MM.1S (cell line): ENCODE measurements at regions not wholly inside any gene's neighbourhood (a gene's known extent, or its start where the extent isn't known, plus 50 kb on each side); places are given as distances from the start of the nearest gene placed in this dataset.

Source experiments
- EZH2 ChIP-seq: fragments of 300-600 bp; sonication (generic); optimal IDR thresholded peaks from 2 replicates; pipeline ENCODE3; 2017; ENCODE audit warnings: low read depth, mild to moderate bottlenecking, antibody characterized with exemption, low read length, mixed read lengths
- EZH2phosphoT487 ChIP-seq: fragments of 300-600 bp; sonication (generic); IDR thresholded peaks from 2 replicates; pipeline ENCODE4 v1.6.1; 2018; ENCODE audit warnings: antibody characterized with exemption, low read length
- TF ChIP-seq, protein P1 (sequence below): fragments of 300-600 bp; sonication (generic); IDR thresholded peaks from 2 replicates; pipeline ENCODE4 v1.5.1; 2016; ENCODE audit warnings: antibody characterized with exemption, low read length, mixed read lengths

DNA sequence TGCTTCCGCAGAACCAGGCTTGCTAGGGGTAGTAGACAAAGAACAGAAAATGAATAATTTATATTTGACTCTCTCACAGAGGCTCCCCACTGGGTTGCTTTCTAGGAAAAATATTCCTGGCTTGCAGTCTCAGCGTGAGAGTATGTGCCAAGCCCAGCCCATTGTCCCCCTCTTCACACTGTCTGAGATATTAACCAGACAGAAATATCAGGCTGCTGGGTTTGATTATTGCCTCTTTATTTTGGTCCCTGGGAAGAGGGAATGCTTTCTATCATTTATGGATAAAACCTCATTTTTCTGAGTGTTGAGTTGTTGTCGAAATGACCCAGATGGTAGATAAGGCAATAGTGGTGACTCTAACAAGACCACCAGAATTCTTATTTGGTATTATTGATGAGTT lies 367.9 kb downstream of the METTL15 start:
- TF ChIP-seq, protein P1, sequence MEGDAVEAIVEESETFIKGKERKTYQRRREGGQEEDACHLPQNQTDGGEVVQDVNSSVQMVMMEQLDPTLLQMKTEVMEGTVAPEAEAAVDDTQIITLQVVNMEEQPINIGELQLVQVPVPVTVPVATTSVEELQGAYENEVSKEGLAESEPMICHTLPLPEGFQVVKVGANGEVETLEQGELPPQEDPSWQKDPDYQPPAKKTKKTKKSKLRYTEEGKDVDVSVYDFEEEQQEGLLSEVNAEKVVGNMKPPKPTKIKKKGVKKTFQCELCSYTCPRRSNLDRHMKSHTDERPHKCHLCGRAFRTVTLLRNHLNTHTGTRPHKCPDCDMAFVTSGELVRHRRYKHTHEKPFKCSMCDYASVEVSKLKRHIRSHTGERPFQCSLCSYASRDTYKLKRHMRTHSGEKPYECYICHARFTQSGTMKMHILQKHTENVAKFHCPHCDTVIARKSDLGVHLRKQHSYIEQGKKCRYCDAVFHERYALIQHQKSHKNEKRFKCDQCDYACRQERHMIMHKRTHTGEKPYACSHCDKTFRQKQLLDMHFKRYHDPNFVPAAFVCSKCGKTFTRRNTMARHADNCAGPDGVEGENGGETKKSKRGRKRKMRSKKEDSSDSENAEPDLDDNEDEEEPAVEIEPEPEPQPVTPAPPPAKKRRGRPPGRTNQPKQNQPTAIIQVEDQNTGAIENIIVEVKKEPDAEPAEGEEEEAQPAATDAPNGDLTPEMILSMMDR, result no peak
- TF ChIP-seq EZH2phosphoT487 (no peak), EZH2 (no peak)
